AG09309 (cell line): ENCODE measurements at regions not wholly inside any gene's neighbourhood (a gene's known extent, or its start where the extent isn't known, plus 50 kb on each side); places are given as distances from the start of the nearest gene placed in this dataset.

Experiments
- DNase-seq: peaks from one replicate; pipeline ENCODE4 v3.0.0-alpha.2; 2010; ENCODE audit warnings: low read depth
- H3K4me3 ChIP-seq: 2 replicates; pipeline ENCODE4 v1.5.1; 2011; ENCODE audit warnings: mild to moderate bottlenecking, low read depth, low read length, moderate library complexity; ENCODE audit not compliant: control insufficient read depth
- TF ChIP-seq, protein P1 (sequence below): IDR thresholded peaks from 2 replicates; pipeline ENCODE4 v1.5.1; 2011; ENCODE audit warnings: mild to moderate bottlenecking, low read depth, low read length, inconsistent platforms; ENCODE audit not compliant: insufficient read depth, control insufficient read depth; ENCODE audit errors: missing control alignments

DNA sequence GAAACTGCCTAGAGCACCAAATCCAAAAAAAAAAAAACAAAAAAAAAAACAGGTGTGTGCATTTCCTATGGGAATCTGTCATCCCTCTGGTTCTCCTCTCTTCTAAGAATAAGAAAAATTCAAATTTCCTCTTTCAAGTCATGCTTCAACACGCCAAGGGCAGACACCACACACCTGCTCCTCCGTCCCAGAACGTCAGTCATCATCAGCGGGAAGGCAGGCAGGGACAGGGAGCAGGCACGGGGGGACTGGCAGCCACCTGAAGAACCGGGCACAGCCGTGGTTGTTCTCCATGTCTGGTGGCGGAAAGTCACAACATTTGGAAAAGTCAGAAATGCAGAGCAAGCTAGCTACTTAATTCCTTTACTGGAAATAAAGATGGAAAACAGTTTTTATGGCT lies 214.8 kb downstream of the IKZF2 start:
- H3K4me3 ChIP-seq, result no peak overlapping the region
- TF ChIP-seq, protein P1, sequence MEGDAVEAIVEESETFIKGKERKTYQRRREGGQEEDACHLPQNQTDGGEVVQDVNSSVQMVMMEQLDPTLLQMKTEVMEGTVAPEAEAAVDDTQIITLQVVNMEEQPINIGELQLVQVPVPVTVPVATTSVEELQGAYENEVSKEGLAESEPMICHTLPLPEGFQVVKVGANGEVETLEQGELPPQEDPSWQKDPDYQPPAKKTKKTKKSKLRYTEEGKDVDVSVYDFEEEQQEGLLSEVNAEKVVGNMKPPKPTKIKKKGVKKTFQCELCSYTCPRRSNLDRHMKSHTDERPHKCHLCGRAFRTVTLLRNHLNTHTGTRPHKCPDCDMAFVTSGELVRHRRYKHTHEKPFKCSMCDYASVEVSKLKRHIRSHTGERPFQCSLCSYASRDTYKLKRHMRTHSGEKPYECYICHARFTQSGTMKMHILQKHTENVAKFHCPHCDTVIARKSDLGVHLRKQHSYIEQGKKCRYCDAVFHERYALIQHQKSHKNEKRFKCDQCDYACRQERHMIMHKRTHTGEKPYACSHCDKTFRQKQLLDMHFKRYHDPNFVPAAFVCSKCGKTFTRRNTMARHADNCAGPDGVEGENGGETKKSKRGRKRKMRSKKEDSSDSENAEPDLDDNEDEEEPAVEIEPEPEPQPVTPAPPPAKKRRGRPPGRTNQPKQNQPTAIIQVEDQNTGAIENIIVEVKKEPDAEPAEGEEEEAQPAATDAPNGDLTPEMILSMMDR, result no peak
- DNase-seq, result no peak

DNA sequence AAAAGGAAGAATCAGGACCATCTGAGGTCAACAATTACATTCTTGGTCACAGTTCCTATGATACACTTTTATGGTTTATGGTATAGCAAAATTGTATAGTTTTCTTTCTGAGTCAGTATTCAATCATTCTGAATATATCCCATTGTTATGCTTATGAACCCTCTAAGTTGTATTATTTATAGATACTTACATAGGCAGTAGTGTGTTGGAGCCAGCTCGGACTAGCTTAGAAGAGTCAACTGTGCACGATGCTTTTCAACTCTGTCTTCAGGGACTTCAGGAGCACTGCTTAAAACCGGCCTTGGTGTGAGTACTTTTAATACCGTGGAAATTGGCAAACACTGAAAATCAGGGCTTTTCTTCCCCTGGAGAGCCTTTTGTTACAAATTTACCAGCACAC lies 215.7 kb downstream of the IKZF2 start:
- TF ChIP-seq, protein P1, result no peak
- DNase-seq, result no peak
- no peak overlapping the region for H3K4me3 ChIP-seq

DNA sequence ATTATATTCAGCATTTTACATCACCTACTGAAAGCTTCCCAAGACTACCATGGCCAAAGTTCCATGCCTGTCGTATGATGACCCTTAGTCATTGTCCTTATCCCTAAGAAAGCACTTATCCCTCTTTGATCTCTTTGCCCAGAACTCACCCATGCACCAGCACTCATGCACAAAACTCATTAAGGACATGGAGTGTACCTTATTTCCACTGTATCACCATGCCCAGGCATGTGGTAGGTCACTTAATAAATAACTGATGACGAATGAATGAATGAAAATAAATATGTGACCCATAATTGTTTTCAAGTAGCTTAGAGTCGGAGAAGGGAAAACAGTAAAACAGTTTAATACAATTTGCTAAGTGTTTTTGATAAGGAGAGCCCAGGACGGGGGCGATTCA lies 220.1 kb downstream of the IKZF2 start:
- no peak for DNase-seq
- no peak overlapping the region for H3K4me3 ChIP-seq
- TF ChIP-seq, protein P1, result no peak

DNA sequence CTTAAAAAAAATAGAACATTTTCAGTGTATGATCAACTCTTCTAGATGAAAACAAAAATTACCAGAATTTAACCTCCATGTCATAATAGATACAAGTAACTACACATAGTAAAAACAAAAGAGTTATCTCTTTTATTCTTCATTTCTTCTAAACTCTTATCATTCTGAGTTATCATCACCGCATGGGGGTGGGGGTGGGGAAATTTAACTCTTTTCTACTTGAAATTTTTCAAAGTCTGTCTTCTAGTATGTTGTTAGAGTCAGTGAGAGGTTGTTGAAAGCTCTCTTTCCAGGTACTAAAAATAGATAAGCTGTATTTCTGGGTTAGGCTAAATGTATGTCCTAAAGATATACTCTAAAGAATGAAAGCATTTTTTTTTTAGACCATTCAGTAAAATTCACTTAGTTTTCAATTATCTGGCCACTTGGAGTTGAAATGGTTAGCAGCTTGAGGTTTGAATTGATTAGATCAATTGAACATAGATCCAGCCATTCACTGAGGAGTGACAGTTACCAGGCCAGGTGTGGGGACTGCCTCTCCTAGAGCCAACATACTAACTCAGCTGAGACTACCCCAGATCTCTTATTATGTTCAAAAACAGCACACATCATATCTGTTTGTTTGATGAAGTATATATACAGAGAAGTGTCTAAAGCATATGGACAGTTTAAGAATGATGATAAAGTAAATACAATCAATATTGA lies 220.7 kb downstream of the IKZF2 start:
- DNase-seq, result no peak
- TF ChIP-seq, protein P1, result no peak
- H3K4me3 ChIP-seq, result no peak overlapping the region

DNA sequence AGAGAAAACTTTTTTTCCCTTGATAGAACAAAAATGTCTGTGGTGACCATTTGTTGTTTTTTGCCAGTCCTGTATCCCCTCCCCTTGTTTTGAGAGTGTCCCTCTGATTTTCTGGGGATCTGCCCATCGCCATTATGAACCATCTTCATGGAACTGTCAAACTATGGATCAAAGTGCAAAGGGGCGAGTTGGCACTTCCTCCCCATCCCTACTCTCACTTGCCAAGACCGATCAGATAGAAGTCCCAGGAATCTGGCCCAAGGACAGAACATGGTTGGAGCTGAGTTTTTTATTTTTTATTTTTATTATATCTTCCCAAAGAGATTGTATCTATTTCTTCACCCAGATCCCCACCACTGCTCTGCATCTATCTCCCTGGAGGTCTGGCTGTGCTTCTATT lies 221.4 kb downstream of the IKZF2 start:
- no peak for DNase-seq
- no peak overlapping the region for H3K4me3 ChIP-seq
- TF ChIP-seq, protein P1, result no peak

DNA sequence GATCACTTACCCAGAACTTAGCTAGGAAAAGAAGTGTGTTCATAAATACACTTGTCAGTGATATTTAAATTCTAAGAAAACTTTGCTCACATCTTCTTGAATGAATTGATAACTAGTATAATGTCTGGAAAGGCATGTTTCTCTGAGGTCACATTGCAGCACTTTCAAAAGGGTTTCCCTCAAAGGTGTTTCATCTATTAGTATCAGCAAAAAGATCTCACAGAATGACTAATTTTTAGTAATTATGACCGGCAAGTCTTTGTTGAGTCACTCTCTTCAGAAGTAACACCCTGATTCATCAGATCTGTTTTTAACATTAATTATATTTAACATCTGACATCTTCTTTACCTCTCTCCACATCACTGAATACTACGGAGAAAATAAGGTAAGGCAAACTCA lies 222.3 kb downstream of the IKZF2 start:
- DNase-seq, result no peak
- no peak overlapping the region for H3K4me3 ChIP-seq
- TF ChIP-seq, protein P1, result no peak
